ENCODE measurements at regions not wholly inside any gene's neighbourhood (a gene's known extent, or its start where the extent isn't known, plus 50 kb on each side); places are given as distances from the start of the nearest gene placed in this dataset.
A peak's percentile ranks its signal among the peaks of the same experiment; 100 is the strongest.

- no peaks in the 10 kb centered on the region for H3K9me2 ChIP-seq (ENCODE audit: insufficient read depth, low read length)
- no peaks in the 10 kb centered on the region for H4K20me1 ChIP-seq (ENCODE audit: insufficient read depth, low read length)
- H3K27ac ChIP-seq (ENCODE audit: low read depth, low read length, poor library complexity, severe bottlenecking): peak overlapping the region; percentile 100
- H3K9me3 ChIP-seq (ENCODE audit: low read length): peaks cover 38% of the 10 kb centered on the region
- H3K36me3 ChIP-seq (ENCODE audit: insufficient read depth, low read length): peaks cover 20% of the 10 kb centered on the region
- H3K4me1 ChIP-seq (ENCODE audit: insufficient read depth, low read length, poor library complexity, severe bottlenecking): peaks cover 69% of the 10 kb centered on the region
- CTCF ChIA-PET (ENCODE audit: unreplicated experiment): no interaction called here
- peak; percentile 94 for DNase-seq (ENCODE audit: low spot score)
- peak overlapping the region; percentile 70 for H3K4me2 ChIP-seq (ENCODE audit: low read length)
- POLR2A ChIA-PET: interaction anchor here (0.9 to 1.8 kb wide), 5 partner anchors 9 to 39 kb away, joined by 3 to 9 read pairs (median 4); no protein-coding TSS in a partner anchor
- H3K4me3 ChIP-seq (ENCODE audit: low read depth, low read length, poor library complexity, severe bottlenecking): peak overlapping the region; percentile 48
- H3K79me2 ChIP-seq (ENCODE audit: insufficient read depth, low read depth, low read length): no peaks in the 10 kb centered on the region
- intact Hi-C loops (cut with micrococcal nuclease; ENCODE audit: unreplicated experiment): loop anchor here (1.0 kb wide), 1 partner anchor 50 kb away; no protein-coding TSS in a partner anchor
- peak overlapping the region; percentile 75; the same call in 1 of the 2 replicates for H2AFZ ChIP-seq (ENCODE audit: low read length)
- no peak for TF ChIP-seq EZH2phosphoT487 (IDR thresholded peaks at IDR 0.05; ENCODE audit: borderline replicate concordance, low read depth, low read length)
- no peak for TF ChIP-seq CTCF (conservative IDR thresholded peaks at IDR 0.05; ENCODE audit: low read length)
- no TSS peak for BruUV-seq (replicated peaks)
Measured at GRCh38 chr16:26651464-26651863, 415.3 kb upstream of the C16orf82 start.

GRCh38 chr16:26651884-26652283, 414.8 kb upstream of the C16orf82 start:
- H4K20me1 ChIP-seq (ENCODE audit: insufficient read depth, low read length): no peaks in the 10 kb centered on the region
- ChIA-PET POLR2A (interaction anchor here (0.9 to 1.8 kb wide), 5 partner anchors 10 to 39 kb away, joined by 3 to 9 read pairs (median 4); no protein-coding TSS in a partner anchor), CTCF (ENCODE audit: unreplicated experiment) (no interaction called here)
- H3K4me1 ChIP-seq (ENCODE audit: insufficient read depth, low read length, poor library complexity, severe bottlenecking): peaks cover 65% of the 10 kb centered on the region
- H2AFZ ChIP-seq (ENCODE audit: low read length): peak overlapping the region; percentile 75; the same call in 1 of the 2 replicates
- TF ChIP-seq EZH2phosphoT487 (IDR thresholded peaks at IDR 0.05; ENCODE audit: borderline replicate concordance, low read depth, low read length): no peak
- no peak for TF ChIP-seq CTCF (conservative IDR thresholded peaks at IDR 0.05; ENCODE audit: low read length)
- BruUV-seq (replicated peaks): no TSS peak
- H3K79me2 ChIP-seq (ENCODE audit: insufficient read depth, low read depth, low read length): no peaks in the 10 kb centered on the region
- H3K4me3 ChIP-seq (ENCODE audit: low read depth, low read length, poor library complexity, severe bottlenecking): peak overlapping the region; percentile 48
- H3K36me3 ChIP-seq (ENCODE audit: insufficient read depth, low read length): peaks cover 24% of the 10 kb centered on the region
- no peaks in the 10 kb centered on the region for H3K9me2 ChIP-seq (ENCODE audit: insufficient read depth, low read length)
- no peak for DNase-seq (ENCODE audit: low spot score)
- intact Hi-C loops (cut with micrococcal nuclease; ENCODE audit: unreplicated experiment): loop anchor here (1.0 kb wide), 1 partner anchor 49 kb away; no protein-coding TSS in a partner anchor
- peaks cover 41% of the 10 kb centered on the region for H3K9me3 ChIP-seq (ENCODE audit: low read length)
- H3K4me2 ChIP-seq (ENCODE audit: low read length): peak overlapping the region; percentile 70
- peak overlapping the region; percentile 100 for H3K27ac ChIP-seq (ENCODE audit: low read depth, low read length, poor library complexity, severe bottlenecking)

GRCh38 chr16:26658486-26658885, 408.2 kb upstream of the C16orf82 start:
- H3K36me3 ChIP-seq (ENCODE audit: insufficient read depth, low read length): peaks cover 29% of the 10 kb centered on the region
- ChIA-PET CTCF (ENCODE audit: unreplicated experiment) (no interaction called here), POLR2A (interaction anchor here (0.6 kb wide), 1 partner anchor 51 kb away, joined by 6 read pairs; no protein-coding TSS in a partner anchor)
- no peaks in the 10 kb centered on the region for H3K79me2 ChIP-seq (ENCODE audit: insufficient read depth, low read depth, low read length)
- no peak overlapping the region for H3K27ac ChIP-seq (ENCODE audit: low read depth, low read length, poor library complexity, severe bottlenecking)
- H4K20me1 ChIP-seq (ENCODE audit: insufficient read depth, low read length): no peaks in the 10 kb centered on the region
- BruUV-seq (replicated peaks): no TSS peak
- no peaks in the 10 kb centered on the region for H3K9me2 ChIP-seq (ENCODE audit: insufficient read depth, low read length)
- intact Hi-C loops (cut with micrococcal nuclease; ENCODE audit: unreplicated experiment): no loop called here
- peaks cover 53% of the 10 kb centered on the region for H3K9me3 ChIP-seq (ENCODE audit: low read length)
- no peak overlapping the region for H2AFZ ChIP-seq (ENCODE audit: low read length)
- peaks cover 19% of the 10 kb centered on the region for H3K4me1 ChIP-seq (ENCODE audit: insufficient read depth, low read length, poor library complexity, severe bottlenecking)
- TF ChIP-seq CTCF (conservative IDR thresholded peaks at IDR 0.05; ENCODE audit: low read length): no peak
- TF ChIP-seq EZH2phosphoT487 (IDR thresholded peaks at IDR 0.05; ENCODE audit: borderline replicate concordance, low read depth, low read length): no peak
- H3K4me3 ChIP-seq (ENCODE audit: low read depth, low read length, poor library complexity, severe bottlenecking): no peak overlapping the region
- no peak overlapping the region for H3K4me2 ChIP-seq (ENCODE audit: low read length)
- DNase-seq (ENCODE audit: low spot score): no peak
